GM19328 (cell line): ENCODE measurements at regions not wholly inside any gene's neighbourhood (a gene's known extent, or its start where the extent isn't known, plus 50 kb on each side); places are given as distances from the start of the nearest gene placed in this dataset.
"Not testable (repeated sequence)": the region's sequence is repeated elsewhere in the genome, so short reads cannot be mapped to it uniquely, and the experiment has no call there.

Experiments
- ATAC-seq: cut with Tn5 transposase; IDR thresholded peaks from one replicate; pipeline ENCODE4 v1.9.1; 2021; ENCODE audit warnings: mild to moderate bottlenecking, moderate library complexity; ENCODE audit not compliant: unreplicated experiment

GRCh38 chr18:78782951-78783563 lies 196.6 kb upstream of the SALL3 start:
- ATAC-seq: no peak

GRCh38 chr18:78783564-78783960 lies 196.1 kb upstream of the SALL3 start:
- ATAC-seq: no peak

- ATAC-seq: no peak
Measured at GRCh38 chr18:78784861-78785260, 194.8 kb upstream of the SALL3 start.

GRCh38 chr18:78785706-78786105 lies 193.9 kb upstream of the SALL3 start:
- ATAC-seq: no peak

- no peak for ATAC-seq
Measured at GRCh38 chr18:78786776-78787175, 192.8 kb upstream of the SALL3 start.

GRCh38 chr18:78787751-78788150 lies 191.9 kb upstream of the SALL3 start:
- ATAC-seq: no peak

GRCh38 chr18:78788161-78788560 lies 191.5 kb upstream of the SALL3 start:
- ATAC-seq: no peak

- no peak for ATAC-seq
Measured at GRCh38 chr18:78789850-78790249, 189.8 kb upstream of the SALL3 start.

- ATAC-seq: no peak
Measured at GRCh38 chr18:78790511-78790910, 189.1 kb upstream of the SALL3 start.

GRCh38 chr18:78790960-78791359 lies 188.7 kb upstream of the SALL3 start:
- ATAC-seq: no peak

- no peak for ATAC-seq
Measured at GRCh38 chr18:78792094-78792493, 187.5 kb upstream of the SALL3 start.

GRCh38 chr18:78792736-78793135 lies 186.9 kb upstream of the SALL3 start:
- no peak for ATAC-seq

GRCh38 chr18:78793313-78794070 lies 186.1 kb upstream of the SALL3 start:
- no peak for ATAC-seq

- no peak for ATAC-seq
Measured at GRCh38 chr18:78794071-78794430, 185.6 kb upstream of the SALL3 start.

- ATAC-seq: no peak
Measured at GRCh38 chr18:78796693-78797455, 182.7 kb upstream of the SALL3 start.

- no peak for ATAC-seq
Measured at GRCh38 chr18:78797499-78797898, 182.1 kb upstream of the SALL3 start.

- no peak for ATAC-seq
Measured at GRCh38 chr18:78798402-78799175, 181.0 kb upstream of the SALL3 start.

- no peak for ATAC-seq
Measured at GRCh38 chr18:78799382-78800089, 180.1 kb upstream of the SALL3 start.

- ATAC-seq: not testable (repeated sequence)
Measured at GRCh38 chr18:78800102-78800851, 179.3 kb upstream of the SALL3 start.

GRCh38 chr18:78801011-78801410 lies 178.6 kb upstream of the SALL3 start:
- ATAC-seq: no peak
